MM.1S (cell line): ENCODE measurements at regions not wholly inside any gene's neighbourhood (a gene's known extent, or its start where the extent isn't known, plus 50 kb on each side); places are given as distances from the start of the nearest gene placed in this dataset.

Experiments
- EZH2 ChIP-seq: fragments of 300-600 bp; sonication (generic); optimal IDR thresholded peaks from 2 replicates; pipeline ENCODE3; 2017; ENCODE audit warnings: low read depth, mild to moderate bottlenecking, antibody characterized with exemption, low read length, mixed read lengths
- EZH2phosphoT487 ChIP-seq: fragments of 300-600 bp; sonication (generic); IDR thresholded peaks from 2 replicates; pipeline ENCODE4 v1.6.1; 2018; ENCODE audit warnings: antibody characterized with exemption, low read length
- TF ChIP-seq, protein P1 (sequence below): fragments of 300-600 bp; sonication (generic); IDR thresholded peaks from 2 replicates; pipeline ENCODE4 v1.5.1; 2016; ENCODE audit warnings: antibody characterized with exemption, low read length, mixed read lengths

DNA sequence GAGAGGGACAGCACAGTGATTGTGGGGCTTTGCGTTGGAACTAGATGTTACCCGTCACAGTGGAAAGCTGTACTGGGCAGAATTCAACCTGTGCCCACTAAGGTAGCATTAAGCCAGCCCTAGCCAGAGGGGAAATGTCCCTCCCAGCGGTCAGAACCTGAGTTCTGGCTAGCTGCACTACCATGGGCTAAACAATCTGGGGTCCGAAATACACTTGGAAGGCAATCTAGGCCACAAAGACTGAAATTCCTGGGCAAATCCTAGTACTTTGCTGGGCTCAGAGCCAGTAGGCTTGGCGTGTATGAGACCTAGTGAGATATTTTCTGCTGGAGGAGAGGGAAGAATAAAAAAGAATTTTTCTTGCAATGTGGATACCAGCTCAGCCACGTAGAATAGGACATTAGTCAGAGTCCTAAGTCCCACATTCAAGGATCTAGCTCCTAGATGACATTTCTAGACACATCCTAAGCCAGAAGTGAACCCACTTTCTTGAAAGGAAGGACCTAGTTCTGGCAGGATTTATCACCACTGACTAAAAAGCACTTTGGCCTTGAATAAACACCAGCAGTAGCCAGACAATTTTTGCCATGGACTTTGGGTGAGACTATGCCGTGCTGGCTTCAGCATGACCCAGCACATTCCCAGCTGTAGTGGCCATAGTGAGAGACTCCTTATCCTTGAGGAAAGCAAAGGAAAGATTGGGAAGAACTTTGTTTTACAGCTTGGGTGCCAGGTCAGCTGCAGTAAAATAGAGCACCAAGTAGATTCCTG is 618.0 kb downstream of the BRINP1 start:
- TF ChIP-seq, protein P1, sequence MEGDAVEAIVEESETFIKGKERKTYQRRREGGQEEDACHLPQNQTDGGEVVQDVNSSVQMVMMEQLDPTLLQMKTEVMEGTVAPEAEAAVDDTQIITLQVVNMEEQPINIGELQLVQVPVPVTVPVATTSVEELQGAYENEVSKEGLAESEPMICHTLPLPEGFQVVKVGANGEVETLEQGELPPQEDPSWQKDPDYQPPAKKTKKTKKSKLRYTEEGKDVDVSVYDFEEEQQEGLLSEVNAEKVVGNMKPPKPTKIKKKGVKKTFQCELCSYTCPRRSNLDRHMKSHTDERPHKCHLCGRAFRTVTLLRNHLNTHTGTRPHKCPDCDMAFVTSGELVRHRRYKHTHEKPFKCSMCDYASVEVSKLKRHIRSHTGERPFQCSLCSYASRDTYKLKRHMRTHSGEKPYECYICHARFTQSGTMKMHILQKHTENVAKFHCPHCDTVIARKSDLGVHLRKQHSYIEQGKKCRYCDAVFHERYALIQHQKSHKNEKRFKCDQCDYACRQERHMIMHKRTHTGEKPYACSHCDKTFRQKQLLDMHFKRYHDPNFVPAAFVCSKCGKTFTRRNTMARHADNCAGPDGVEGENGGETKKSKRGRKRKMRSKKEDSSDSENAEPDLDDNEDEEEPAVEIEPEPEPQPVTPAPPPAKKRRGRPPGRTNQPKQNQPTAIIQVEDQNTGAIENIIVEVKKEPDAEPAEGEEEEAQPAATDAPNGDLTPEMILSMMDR: no peak
- TF ChIP-seq EZH2: no peak
- TF ChIP-seq EZH2phosphoT487: no peak
